HG03095 (cell line): ENCODE measurements at regions not wholly inside any gene's neighbourhood (a gene's known extent, or its start where the extent isn't known, plus 50 kb on each side); places are given as distances from the start of the nearest gene placed in this dataset.
"Not testable (repeated sequence)": the region's sequence is repeated elsewhere in the genome, so short reads cannot be mapped to it uniquely, and the experiment has no call there.

Source experiments
- ATAC-seq: cut with Tn5 transposase; IDR thresholded peaks from one replicate; pipeline ENCODE4 v1.9.1; 2021; ENCODE audit warnings: moderate library complexity; ENCODE audit not compliant: unreplicated experiment

DNA sequence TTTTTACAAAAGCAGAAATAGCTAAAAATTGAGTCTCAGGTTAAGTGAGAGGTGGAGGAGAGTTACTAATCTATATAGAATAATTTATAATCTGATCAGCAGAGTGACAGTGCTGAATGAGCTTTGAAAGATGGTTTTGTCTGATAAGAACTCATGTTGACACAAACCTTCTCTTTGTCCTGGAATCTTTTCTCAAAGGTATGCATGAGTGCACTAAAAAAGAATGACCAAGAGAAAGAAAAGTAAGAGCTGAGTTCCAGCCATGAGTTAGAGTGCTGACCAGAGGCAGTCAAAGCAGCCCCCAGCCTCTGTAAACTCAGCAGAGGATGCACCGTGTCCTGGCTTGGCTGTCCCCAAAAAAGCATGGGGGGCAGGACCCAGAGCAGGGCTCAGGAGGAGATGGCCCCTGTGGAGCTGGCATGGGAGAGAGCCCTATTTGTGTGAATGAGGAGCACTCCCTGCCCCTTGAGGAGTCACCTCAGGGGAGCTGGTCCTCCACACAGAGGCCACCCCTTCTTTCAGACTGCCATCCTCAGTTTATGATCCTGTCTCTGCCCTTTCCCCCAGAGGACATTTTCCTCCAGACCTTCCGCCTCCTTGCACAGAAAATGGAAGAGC lies 129.8 kb downstream of the SEC23A start:
- no peak for ATAC-seq

DNA sequence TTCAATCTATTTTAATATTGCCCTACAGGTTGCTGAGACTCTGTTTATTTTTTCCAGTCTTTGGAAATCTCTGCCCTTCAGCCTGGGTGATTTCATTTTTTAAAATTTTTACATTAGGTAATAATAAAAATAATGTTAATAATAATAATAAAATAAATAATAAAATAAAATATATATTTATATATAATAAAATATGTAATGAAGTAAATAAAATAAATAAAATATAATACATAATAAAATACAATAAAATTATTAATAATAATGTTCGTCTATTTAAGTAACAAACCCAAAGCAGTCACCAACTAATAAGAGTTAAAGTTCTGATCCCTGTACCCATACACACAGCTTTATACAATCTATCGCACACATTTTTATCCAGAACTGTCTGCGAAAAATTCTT lies 130.5 kb downstream of the SEC23A start:
- no peak for ATAC-seq

DNA sequence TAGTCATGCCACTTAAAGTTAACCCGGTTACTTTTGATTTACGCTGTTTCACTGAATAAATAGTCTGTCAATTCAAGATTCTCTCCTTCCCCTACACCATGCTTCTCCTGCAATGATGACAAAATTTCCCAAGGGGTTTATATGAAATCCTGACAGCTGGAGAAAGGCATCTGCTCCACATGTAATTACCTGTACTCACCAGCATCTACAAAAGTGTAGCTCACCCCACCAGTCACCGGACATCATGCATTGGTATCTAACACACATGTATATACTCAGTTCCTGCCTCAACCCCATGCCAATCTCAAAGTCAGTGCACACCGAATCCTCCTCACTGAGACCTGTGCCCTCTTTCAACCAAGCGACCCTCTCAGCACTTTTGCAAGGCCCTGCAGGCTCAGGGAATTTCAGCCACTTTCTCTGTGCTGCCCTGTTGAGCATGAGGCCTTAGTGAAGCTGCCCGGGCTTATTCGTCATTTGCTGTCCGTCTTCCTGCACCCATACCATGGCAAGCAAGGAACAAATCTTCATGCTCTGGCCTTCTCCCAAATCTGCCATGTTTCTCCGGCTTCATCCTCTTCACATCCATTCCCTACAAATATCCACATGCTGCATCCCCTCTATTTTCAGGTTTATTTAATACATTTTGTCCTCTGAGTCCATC lies 131.6 kb downstream of the SEC23A start:
- ATAC-seq, result no peak

DNA sequence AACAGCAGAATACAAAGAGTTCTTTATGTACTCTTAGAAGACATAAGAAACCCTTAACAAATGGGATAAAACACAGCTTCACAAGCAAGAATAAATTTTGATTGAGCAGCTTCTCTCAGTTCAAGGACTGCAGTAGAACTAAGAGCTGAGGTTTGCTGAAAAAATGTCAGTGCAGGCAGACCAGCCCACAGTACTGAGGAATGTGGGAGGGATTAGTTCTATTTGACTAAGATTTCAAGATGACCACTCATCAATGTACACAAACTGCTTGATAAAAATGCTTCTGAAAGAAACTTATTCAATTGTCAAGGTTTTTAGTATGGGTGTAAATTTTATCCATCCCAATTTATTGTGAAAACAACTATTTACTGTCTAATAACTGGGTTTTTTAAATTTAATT lies 138.4 kb downstream of the SEC23A start:
- no peak for ATAC-seq

DNA sequence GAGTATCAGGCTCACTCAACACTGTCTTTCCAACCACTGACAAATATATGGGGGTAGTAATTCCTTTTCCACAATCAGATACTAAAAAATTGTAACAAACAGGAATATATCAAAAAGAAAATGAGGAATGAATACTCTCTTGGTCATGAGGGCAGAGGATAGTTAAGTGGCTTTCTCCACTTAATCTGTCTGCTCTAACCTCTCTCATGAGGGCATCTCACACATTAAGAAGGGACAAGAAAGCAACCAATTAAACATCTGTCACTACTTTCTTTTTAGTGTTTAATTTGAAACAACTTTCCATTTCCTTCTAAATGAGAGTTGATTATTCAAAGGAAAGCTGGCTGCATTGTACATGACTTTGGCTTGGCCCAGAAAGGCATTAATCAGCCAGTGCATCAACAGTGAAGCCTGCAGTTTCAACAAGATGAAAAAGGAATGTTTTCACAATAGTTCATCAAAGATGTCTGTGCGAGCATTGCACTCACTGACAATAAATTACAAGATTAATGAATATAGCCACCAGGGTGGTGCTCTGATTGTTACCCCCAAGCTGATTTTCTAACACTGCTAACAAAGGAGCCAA lies 142.0 kb downstream of the SEC23A start:
- no peak for ATAC-seq

DNA sequence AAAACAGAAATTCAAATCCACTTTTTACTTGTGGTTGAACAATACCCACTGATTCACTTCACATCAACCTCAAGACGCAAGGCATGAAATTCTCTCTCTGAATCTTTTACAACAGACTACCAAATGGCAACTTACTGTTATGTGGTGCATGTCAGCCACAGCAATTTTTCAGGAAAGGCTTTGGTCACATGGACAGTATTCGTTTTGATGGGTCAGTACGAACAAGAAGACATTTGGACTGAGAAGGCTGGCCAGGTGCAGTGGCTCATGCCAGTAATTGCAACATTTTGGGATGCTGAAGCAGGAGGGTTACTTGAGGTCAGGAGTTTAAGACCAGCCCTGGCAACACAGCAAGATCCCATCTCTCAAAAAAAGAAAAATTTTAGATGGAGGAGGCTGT lies 144.0 kb downstream of the SEC23A start:
- no peak for ATAC-seq

DNA sequence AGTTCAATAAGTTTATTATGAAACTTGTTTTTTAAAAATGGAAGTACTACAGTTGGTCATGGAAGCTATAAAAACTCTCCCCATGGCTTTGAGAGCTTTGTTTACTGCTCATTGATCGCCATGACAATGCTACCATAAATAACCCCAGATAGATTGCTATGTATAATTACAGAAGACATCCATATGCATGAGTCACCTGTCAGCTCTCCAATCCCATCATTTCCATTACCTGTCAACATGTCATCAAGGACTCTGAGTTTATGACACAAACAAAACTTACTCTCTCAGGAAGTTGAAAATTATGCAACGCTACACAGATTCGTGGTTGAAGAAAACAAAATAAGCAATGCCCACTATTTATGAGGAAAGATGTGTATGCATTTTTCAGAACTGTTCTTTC lies 144.4 kb downstream of the SEC23A start:
- ATAC-seq, result no peak

DNA sequence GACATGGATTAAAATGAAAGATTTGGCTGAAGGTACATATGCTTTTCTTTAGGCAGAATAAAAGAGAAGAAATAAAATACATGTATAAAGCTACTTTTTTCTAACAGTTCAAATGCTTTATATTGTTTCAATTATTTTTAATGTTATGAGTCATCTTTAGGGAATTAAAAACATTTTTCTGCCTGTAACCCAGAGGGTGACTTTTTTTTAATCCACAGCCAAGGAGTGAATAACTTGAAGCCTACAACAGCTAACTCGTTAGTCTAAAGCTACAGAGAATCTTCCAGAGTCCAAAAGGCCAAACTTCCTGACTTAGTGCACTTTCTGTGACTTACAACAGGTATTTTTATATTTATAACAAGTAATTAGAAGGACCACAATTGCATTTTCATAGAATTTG lies 151.6 kb downstream of the SEC23A start:
- no peak for ATAC-seq

DNA sequence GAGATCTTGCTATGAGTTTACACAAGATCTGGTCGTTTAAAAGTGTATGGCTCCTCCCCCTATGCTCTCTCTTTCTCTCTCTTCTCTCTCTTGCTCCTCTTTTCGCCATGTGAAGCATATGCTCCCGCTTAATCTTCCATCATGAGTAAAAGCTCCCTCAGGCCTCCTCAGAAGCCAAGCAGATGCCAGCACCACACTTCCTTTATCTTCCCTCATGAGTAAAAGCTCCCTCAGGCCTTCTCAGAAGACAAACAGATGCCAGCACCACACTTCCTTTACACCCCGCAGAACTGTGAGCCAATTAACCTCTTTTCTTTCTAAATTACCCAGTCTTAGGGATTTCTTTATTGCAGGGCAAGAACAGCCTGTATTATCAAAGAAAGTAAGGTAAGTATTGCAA lies 152.4 kb downstream of the SEC23A start:
- ATAC-seq, result no peak

DNA sequence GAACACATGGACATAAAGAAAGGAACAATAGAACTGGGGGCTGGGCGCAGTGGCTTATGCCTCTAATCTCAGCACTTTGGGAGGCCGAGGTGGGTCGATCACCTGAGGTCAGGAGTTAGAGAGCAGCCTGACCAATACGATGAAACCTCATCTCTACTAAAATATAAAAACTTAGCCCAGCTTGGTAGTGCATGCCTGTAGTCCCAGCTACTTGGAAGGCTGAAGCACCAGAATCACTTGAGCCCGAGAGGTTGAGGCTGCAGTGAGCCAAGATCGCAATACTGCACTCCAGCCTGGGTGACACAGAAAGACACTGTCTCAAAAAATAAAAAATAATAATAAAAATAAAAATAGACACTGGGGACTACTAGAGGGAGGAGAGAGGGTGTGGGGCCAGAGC lies 154.5 kb downstream of the SEC23A start:
- no peak for ATAC-seq

DNA sequence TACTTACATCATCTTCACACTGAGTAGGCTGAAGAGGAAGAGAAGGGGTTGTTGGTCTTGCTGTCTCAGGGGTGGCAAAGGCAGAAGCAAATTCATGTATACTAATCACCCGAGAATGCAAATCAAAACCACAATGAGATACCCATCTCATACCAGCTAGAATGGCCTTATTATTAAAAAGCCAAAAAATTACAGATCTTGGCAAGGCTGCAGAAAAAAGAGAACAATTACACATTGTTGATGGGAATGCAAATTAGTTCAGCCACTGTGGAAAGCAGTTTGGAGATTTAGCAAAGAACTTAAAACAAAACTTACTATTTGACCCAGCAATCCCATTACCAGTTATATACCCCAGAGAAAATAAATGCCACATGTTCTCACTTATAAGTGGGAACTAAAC lies 154.9 kb downstream of the SEC23A start:
- ATAC-seq, result no peak

DNA sequence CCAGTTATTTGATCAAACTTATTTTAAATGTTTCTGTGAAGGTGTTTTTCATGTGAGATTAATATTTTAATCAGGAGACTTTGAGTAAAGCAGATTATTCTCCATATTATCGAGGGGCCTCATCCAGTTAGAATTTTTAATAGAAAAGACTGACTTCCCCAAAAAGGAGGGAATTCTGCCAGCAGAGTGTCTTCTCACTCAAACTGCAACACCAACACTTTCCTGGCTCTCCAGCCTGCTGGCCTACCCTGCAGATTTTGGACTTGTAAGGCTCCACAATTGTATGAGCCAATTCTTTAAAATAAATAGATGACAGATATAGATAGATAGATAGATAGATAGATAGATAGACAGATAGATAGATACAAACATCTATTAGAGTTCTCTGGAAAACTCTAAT lies 155.7 kb downstream of the SEC23A start:
- ATAC-seq, result no peak

DNA sequence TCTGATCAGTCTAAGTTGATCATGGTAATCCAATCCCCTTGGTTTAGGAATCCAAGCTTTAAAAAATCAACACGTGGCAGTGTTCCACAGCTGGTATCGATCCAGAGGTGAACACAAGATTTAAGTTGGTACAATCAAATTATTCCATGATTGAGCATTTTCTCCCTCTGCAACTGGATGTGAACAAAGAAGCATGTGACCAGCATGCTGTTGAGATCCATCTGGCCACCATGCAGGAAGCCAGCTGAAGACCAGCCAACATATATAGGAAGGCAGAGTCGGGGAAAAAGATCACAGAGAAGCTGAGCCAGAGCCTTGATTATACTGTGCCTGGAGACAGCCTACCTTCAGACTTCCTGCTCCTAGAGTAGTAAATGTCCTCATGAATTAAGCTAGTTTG lies 158.3 kb downstream of the SEC23A start:
- no peak for ATAC-seq

DNA sequence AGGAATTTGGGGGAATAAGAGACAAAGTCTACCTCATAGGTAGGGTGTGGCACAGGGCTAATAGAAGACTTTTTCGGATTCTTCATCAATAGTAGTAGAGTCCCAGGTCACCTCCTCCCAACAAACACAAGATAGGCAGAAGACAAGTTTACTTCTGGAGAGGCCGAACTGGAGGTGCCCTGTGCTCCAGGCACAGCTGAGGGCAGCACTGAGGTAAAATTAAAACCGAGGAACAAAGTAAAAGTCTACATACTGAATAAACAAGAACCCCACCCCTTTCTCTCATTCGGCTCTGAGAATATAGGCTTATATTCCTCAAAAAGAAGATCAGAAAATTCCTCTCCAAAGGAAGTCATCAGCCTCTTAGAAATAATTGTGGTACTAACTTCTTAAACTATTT lies 161.5 kb downstream of the SEC23A start:
- ATAC-seq, result no peak

DNA sequence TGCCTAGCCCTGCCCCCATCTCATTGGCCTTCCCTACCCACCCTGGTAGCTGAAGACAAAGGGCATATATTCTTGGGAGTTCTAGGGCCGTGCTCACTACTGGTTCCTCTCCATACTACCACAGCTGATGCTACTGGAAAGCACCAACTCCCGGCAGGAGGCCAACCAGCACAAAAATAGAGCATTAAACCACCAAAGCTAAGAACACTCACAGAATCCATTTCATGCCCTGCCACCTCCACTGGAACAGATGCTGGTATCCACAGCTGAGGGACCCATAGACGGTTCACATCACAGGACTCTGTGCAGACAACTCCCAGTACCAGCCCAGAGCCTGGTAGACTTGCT lies 170.4 kb downstream of the SEC23A start:
- not testable (repeated sequence) for ATAC-seq

DNA sequence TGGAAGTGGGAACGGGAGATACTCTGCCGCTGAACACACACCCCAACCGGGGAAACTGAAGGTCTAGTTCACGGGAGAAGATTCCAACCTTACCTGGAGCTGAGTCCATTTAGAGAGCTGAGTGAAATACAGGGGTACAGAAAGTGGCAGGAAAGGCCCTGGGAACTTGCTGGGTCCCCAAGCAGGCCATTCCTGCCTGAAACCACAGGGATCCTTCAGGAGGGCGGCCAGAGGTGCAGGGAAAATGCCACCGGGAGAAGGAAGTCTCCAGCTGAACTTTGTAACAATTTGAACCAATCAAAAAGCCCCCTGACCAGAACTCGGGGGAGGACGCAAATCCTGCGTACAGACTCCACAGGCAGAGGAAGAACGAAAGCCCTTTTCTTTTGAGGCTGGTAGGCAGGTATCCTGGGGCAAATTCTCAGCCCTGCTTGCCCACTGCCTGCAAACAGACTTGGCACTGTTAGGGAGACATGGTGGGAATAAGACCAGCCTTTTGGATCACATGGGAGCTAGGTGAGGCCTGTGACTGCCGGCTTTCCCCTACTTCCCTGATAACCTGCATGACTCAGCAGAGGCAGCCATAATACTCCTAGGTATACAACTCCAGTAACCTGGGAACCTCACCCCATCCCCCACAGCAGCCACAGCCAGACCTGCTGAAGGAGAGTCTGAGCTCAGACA lies 170.9 kb downstream of the SEC23A start:
- no peak for ATAC-seq

DNA sequence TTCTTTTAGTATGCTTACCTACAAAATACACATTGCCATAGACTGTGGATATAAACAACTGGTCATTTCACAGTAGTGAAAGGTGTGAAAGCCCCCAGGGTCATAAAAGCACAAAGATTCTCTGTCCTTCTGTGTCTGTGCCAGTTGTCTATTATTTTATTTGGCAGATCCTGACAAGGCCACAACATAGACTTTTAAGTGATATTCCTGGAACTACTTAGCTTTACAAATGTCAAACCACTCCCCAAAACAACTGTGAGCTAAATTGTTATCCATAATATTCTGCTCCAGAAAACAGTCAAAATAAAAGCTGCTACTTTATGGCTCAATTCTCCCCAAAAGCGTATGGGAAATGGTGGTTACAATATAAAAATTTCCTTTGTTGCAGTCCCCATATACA lies 172.1 kb downstream of the SEC23A start:
- ATAC-seq, result no peak

DNA sequence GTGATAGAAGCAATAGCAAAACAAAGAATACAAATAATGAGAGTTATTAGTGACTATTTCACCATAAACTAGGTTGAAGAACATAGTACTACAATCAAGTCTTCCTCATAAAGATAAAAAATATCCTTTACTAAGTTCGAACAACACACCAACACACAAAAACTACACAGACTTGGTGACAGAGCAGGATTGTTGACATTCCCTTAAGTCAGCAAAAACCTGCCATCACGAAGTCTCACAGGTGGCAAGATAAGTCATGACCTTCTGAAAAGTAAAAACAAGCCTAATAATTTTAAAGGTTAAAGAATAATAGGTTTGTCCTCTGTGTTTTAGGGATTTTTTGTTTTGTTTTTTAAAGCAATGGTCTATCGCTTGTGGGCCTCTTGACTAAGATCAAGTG lies 173.0 kb downstream of the SEC23A start:
- no peak for ATAC-seq

DNA sequence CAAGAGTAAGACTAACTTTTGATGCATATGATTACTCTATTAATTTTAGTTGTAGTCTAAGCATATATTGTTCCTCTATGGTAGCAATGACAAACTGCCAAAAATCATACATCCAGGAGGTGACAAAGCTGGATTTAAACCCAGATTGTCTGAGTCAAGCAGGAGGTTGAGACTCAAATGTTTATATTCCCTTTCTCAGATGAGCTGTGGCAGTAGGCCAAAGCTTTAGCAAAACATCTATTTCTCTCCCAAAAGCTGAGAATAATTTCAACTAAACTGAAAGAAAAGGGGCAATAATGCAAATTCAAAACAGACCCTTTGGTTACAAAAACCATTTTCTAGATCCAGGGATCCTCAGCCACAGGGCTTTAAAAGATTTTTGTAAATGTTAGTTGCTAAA lies 173.6 kb downstream of the SEC23A start:
- no peak for ATAC-seq

DNA sequence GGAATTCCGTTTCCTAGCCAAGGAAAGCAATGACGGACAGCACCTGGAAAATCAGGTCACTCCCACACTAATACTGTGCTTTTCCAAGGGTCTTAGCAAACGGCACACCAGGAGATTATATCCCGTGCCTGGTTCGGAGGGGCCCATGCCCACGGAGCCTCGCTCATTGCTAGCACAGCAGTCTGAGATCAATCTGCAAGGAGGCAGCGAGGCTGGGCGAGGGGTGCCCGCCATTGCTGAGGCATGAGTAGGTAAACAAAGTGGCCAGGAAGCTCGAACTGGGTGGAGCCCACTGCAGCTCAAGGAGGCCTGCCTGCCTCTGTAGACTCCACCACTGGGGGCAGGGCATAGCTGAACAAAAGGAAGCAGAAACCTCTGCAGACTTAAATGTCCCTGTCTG lies 181.1 kb downstream of the SEC23A start:
- ATAC-seq, result not testable (repeated sequence)

DNA sequence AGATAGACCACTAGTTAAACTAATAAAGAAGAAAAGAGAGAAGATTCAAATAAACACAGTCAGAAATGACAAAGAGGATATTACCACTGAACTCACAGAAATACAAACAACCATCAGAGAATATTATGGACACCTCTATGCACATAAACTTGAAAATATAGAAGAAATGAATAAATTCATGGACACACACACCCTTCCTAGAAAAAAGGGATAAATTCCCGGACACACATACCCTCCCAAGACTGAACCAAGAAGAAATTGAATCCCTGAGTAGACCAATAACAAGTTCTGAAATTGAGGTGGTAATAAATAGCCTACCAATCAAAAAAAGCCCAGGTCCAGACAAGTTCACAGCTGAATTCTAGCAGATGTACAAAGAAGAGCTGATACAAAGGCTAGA lies 187.9 kb downstream of the SEC23A start:
- ATAC-seq, result no peak

DNA sequence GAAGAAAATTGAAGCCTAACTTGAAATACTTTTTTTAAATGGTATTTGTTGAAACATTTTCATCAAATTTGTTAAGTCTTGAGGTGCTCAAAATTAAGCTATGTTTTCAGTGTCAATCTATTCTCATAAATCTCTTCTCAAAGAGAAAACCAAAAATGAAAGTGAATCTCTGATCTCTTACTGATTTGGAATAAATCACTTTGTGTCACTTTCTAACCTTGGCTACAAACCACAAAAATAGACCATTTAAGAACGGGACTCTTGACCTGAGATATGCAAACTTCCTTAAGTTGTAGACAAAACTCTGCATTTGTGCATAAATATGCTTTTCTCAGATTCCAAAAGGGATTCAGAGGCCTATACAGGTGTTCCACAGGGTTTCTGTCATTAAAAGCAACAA lies 192.9 kb downstream of the SEC23A start:
- no peak for ATAC-seq
